Tibial artery (tissue), 4 donors: ENCODE measurements at regions not wholly inside any gene's neighbourhood (a gene's known extent, or its start where the extent isn't known, plus 50 kb on each side); places are given as distances from the start of the nearest gene placed in this dataset.

ENCODE experiments used
- DNase-seq, 2 donors: peaks; one replicate each; pipeline ENCODE4 v3.0.0-alpha.2; 2019
- H3K27ac ChIP-seq, 2 donors: fragments of 200-600 bp; sonication (generic) in 1 of 2; 1 replicate in 1 of 2; 2 replicates in 1 of 2; pipeline ENCODE4 v1.5.1; 2018 to 2019; ENCODE audit warnings: mild to moderate bottlenecking in 1 of 2
- H3K27me3 ChIP-seq, 2 donors: fragments of 200-600 bp; sonication (generic) in 1 of 2; one replicate each; pipeline versions ENCODE4 v1.5.1 to v1.6.0; 2016 to 2019
- H3K36me3 ChIP-seq, 3 donors: fragments of 200-600 bp; sonication (generic) in 2 of 3; one replicate each; pipeline ENCODE4 v1.5.1; 2016 to 2019; ENCODE audit warnings: mild to moderate bottlenecking in 2 of 3
- H3K4me1 ChIP-seq, 4 donors: fragments of 200-600 bp; sonication (generic) in 2 of 4; 1 replicate in 3 of 4; 2 replicates in 1 of 4; pipeline ENCODE4 v1.5.1; 2016 to 2019
- H3K4me3 ChIP-seq, 2 donors: fragments of 200-600 bp; sonication (generic) in 1 of 2; 1 replicate in 1 of 2; 2 replicates in 1 of 2; pipeline ENCODE4 v1.5.1; 2018 to 2019; ENCODE audit warnings: mild to moderate bottlenecking in 2 of 2
- H3K9me3 ChIP-seq, 3 donors: fragments of 200-600 bp; sonication (generic) in 1 of 3; one replicate each; pipeline ENCODE4 v1.5.1; 2016 to 2019
- intact Hi-C: fragments of 100-400 bp; cut with DNase I; formaldehyde crosslinking; loops from one replicate; pipeline ENCODE4 v1.15.0; 2023; ENCODE audit warnings: low total_unique reads
- TF ChIP-seq, protein P1 (sequence below), 2 experiments: fragments of 200-600 bp in 1 of 2; fragments of 450-650 bp in 1 of 2; IDR thresholded peaks; one replicate each; pipeline ENCODE4 v1.5.1; 2017 to 2019; ENCODE audit warnings: antibody characterized with exemption in 2 of 2, mild to moderate bottlenecking in 1 of 2, moderate library complexity in 1 of 2

DNA sequence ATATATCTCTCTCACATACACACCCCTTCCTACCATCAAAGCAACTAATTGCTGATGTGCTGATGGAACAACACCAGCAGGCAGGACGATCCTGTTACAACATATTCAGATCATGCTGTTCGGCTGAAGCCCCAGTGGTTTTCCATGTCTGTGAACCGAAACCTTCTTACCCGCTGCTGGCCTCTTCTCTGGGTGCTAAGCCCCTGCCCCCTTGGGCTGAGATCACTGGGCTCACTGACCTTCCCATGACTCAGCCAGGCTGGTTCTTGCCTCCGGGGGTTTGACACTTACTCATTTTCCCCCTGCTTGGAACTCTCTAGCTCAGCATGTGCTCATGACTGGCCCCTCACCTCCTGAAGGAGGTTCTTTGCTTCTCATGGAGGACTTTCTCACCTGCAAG is 122.0 kb upstream of the RGMA start:
- TF ChIP-seq, protein P1, sequence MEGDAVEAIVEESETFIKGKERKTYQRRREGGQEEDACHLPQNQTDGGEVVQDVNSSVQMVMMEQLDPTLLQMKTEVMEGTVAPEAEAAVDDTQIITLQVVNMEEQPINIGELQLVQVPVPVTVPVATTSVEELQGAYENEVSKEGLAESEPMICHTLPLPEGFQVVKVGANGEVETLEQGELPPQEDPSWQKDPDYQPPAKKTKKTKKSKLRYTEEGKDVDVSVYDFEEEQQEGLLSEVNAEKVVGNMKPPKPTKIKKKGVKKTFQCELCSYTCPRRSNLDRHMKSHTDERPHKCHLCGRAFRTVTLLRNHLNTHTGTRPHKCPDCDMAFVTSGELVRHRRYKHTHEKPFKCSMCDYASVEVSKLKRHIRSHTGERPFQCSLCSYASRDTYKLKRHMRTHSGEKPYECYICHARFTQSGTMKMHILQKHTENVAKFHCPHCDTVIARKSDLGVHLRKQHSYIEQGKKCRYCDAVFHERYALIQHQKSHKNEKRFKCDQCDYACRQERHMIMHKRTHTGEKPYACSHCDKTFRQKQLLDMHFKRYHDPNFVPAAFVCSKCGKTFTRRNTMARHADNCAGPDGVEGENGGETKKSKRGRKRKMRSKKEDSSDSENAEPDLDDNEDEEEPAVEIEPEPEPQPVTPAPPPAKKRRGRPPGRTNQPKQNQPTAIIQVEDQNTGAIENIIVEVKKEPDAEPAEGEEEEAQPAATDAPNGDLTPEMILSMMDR (IDR thresholded peaks at IDR 0.05) = no peak
- intact Hi-C loops = no loop called here

DNA sequence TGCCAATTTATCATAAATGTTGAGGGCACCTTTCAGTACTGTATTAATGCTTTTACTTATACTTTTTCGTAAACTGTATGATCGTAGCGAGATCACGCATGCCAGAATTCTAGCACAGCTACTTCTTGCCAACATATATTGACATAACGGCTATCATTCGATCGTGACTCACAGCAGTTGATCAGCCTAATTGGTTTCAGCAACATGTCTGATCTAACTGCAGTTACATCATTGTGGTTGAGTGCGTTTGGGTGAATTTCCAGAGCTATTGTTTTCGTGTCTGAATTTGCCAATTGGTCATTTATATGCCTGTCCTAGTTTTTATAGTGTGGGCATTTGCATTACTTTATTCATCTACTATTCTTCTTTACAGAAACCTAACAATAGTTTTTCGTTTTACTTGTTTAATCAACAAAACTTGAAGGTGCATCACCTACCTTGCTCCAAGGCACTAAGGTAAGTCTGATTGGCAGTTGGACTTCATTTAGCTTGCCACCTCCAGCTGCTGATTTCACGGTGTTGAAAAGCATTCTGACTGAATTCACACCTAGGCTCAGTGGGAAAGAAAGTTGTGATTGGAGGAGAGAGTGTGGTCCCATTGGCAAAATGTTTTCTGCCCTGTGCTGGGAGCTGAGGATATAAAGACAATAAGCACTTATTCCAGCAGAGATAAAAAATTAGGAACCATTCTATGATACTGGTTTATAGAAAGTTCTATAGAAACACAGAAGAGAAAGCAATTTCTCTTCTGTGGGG is 120.9 kb upstream of the RGMA start:
- Histone ChIP-seq H3K27ac (no peak overlapping the region), H3K36me3 (no peaks in the 10 kb centered on the region), H3K4me3 (no peak overlapping the region), H3K4me1 (no peaks in the 10 kb centered on the region), H3K27me3 (no peaks in the 10 kb centered on the region), H3K9me3 (no peaks in the 10 kb centered on the region)
- intact Hi-C loops = no loop called here
- TF ChIP-seq, protein P1 (IDR thresholded peaks at IDR 0.05) = no peak
- DNase-seq = no peak

More for the DNA sequence above, 122.0 kb upstream of the RGMA start:
- Histone ChIP-seq H3K4me3 (no peak overlapping the region), H3K27ac (no peak overlapping the region), H3K36me3 (no peaks in the 10 kb centered on the region), H3K27me3 (no peaks in the 10 kb centered on the region), H3K4me1 (no peaks in the 10 kb centered on the region), H3K9me3 (no peaks in the 10 kb centered on the region)
- no peak for DNase-seq

DNA sequence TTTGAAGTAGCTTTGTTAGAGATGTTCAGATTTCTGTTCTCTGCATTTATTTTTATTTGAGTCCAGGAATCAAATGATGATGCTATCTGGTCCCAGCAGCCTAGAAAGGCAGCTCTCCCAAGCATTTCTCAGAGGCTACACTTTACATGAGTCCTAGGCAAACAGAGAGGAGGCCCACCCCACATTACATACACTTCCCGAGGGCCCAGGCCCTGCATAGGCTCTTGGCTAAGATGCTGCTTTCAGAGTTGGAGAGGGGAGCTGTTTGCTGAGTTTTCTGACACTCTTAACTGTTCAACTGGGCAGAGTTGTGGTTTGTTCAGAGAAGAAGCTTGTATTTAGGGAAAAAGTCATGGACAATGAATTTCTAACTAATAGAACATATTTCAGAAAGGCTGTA is 117.9 kb upstream of the RGMA start:
- Histone ChIP-seq H3K27ac (no peak overlapping the region), H3K4me1 (peaks cover 0 to 10% (median 3%) of the 10 kb centered on the region in 4 donors), H3K36me3 (no peaks in the 10 kb centered on the region), H3K9me3 (no peaks in the 10 kb centered on the region), H3K27me3 (no peaks in the 10 kb centered on the region), H3K4me3 (no peak overlapping the region)
- intact Hi-C loops = no loop called here
- TF ChIP-seq, protein P1 (IDR thresholded peaks at IDR 0.05) = no peak
- no peak for DNase-seq

DNA sequence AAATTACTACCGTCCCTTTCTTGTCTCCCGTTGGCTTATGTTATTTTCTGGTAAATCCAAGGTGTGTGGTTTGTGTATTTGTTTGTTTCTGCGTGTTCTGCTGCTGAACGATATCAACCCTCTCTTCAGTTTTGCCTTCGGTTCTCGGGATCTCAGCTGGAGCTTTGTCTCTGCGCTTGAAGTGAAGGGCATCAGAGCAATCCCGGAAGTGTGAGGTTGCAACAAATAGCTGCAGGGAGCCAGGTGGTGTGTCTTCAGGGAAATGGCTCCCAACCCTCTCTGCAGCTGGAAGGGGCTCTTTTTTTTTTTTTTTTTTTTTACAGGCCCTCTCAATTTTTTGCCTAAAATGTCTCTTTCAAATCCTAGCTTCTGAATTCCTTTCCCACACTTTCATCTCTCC is 116.4 kb upstream of the RGMA start:
- TF ChIP-seq, protein P1 (IDR thresholded peaks at IDR 0.05) = no peak
- no peak for DNase-seq
- no peaks in the 10 kb centered on the region for H3K36me3 ChIP-seq

DNA sequence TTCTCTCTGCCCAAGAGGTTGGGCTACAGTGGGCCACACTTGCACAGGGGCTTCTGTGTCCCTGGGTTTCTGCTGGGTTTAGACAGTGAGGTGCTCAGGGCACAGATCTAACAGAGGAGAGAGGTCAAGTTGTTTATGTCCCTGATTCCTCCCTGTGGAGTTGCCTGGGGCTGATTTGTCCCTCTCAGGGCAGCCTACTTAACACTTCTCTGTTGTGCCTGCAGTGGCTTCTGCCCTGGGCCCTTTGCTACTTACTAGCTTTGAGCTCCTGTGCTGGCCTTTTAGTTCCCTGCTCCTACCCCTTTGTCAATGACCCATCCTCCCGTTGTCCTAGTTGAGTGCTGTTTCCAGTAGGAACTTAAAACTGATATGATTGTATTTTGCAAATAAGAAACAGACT is 114.0 kb upstream of the RGMA start:
- Histone ChIP-seq H3K4me3 (no peak overlapping the region), H3K27me3 (peaks cover 0 to 3% of the 10 kb centered on the region in 2 donors), H3K27ac (no peak overlapping the region), H3K36me3 (no peaks in the 10 kb centered on the region), H3K4me1 (peaks cover 0 to 12% (median 4%) of the 10 kb centered on the region in 4 donors), H3K9me3 (peaks cover 0 to 2% (median 0%) of the 10 kb centered on the region in 3 donors)
- no peak for DNase-seq
- TF ChIP-seq, protein P1 (IDR thresholded peaks at IDR 0.05) = no peak
- intact Hi-C loops = no loop called here

More for the DNA sequence above, 116.4 kb upstream of the RGMA start:
- Histone ChIP-seq H3K4me3 (no peak overlapping the region), H3K27ac (no peak overlapping the region), H3K4me1 (peaks cover 0 to 12% (median 4%) of the 10 kb centered on the region in 4 donors), H3K27me3 (no peaks in the 10 kb centered on the region), H3K9me3 (no peaks in the 10 kb centered on the region)
- intact Hi-C loops = no loop called here
